ENCODE measurements at regions not wholly inside any gene's neighbourhood (a gene's known extent, or its start where the extent isn't known, plus 50 kb on each side); places are given as distances from the start of the nearest gene placed in this dataset.

- TF ChIP-seq, protein P1, sequence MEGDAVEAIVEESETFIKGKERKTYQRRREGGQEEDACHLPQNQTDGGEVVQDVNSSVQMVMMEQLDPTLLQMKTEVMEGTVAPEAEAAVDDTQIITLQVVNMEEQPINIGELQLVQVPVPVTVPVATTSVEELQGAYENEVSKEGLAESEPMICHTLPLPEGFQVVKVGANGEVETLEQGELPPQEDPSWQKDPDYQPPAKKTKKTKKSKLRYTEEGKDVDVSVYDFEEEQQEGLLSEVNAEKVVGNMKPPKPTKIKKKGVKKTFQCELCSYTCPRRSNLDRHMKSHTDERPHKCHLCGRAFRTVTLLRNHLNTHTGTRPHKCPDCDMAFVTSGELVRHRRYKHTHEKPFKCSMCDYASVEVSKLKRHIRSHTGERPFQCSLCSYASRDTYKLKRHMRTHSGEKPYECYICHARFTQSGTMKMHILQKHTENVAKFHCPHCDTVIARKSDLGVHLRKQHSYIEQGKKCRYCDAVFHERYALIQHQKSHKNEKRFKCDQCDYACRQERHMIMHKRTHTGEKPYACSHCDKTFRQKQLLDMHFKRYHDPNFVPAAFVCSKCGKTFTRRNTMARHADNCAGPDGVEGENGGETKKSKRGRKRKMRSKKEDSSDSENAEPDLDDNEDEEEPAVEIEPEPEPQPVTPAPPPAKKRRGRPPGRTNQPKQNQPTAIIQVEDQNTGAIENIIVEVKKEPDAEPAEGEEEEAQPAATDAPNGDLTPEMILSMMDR (conservative IDR thresholded peaks at IDR 0.05; ENCODE audit: low read length), result peak; percentile 61
- TF ChIP-seq EZH2phosphoT487 (IDR thresholded peaks at IDR 0.05; ENCODE audit: borderline replicate concordance, low read depth, low read length), result no peak
Measured at GRCh38 chr16:6725634-6726331, 606.9 kb upstream of the RBFOX1 start.
